Upper lobe of left lung (tissue), 6 donors: ENCODE measurements at regions not wholly inside any gene's neighbourhood (a gene's known extent, or its start where the extent isn't known, plus 50 kb on each side); places are given as distances from the start of the nearest gene placed in this dataset.

Experiments
- ATAC-seq, 2 donors: fragments of 200-7000 bp; cut with Tn5 transposase; one replicate each; pipeline ENCODE4 v1.9.1; 2022; ENCODE audit warnings: mild to moderate bottlenecking in 2 of 2, moderate library complexity in 2 of 2; ENCODE audit not compliant: low FRiP score in 2 of 2
- DNase-seq, 2 donors: peaks; one replicate each; pipeline ENCODE4 v3.0.0-alpha.2; 2019 to 2020
- H3K27ac ChIP-seq, 4 donors: fragments of 200-600 bp; sonication (generic); one replicate each; pipeline ENCODE4 v1.5.1; 2016 to 2019
- H3K27me3 ChIP-seq, 4 donors: fragments of 200-600 bp; sonication (generic); one replicate each; pipeline ENCODE4 v1.5.1; 2017 to 2019
- H3K36me3 ChIP-seq, 4 donors: fragments of 200-600 bp; sonication (generic); one replicate each; pipeline ENCODE4 v1.5.1; 2016 to 2019
- H3K4me1 ChIP-seq, 4 donors: fragments of 200-600 bp; sonication (generic); one replicate each; pipeline ENCODE4 v1.5.1; 2018 to 2019
- H3K4me3 ChIP-seq, 4 donors: fragments of 200-600 bp; sonication (generic); one replicate each; pipeline ENCODE4 v1.5.1; 2017 to 2019; ENCODE audit warnings: mild to moderate bottlenecking in 2 of 4, moderate library complexity in 1 of 4
- H3K9me3 ChIP-seq, 4 donors: fragments of 200-600 bp; sonication (generic); one replicate each; pipeline ENCODE4 v1.5.1; 2018 to 2019
- CTCF ChIP-seq, 6 experiments: fragments of 450-650 bp in 4 of 6; fragments of 200-600 bp in 2 of 6; sonication (generic) in 2 of 6; IDR thresholded peaks; one replicate each; pipeline ENCODE4 v1.5.1; 2016 to 2019; ENCODE audit warnings: antibody characterized with exemption in 6 of 6
- EP300 ChIP-seq, 4 donors: sonication (generic); formaldehyde crosslinking; IDR thresholded peaks; one replicate each; pipeline ENCODE4 v1.5.1; 2017; ENCODE audit warnings: antibody characterized with exemption in 4 of 4, control low read depth in 2 of 4
- POLR2A ChIP-seq, 4 donors: fragments of 450-650 bp; IDR thresholded peaks; one replicate each; pipeline ENCODE4 v1.5.1; 2016 to 2017; ENCODE audit warnings: antibody characterized with exemption in 4 of 4, mild to moderate bottlenecking in 2 of 4
- POLR2AphosphoS5 ChIP-seq, 2 donors: sonication (generic); formaldehyde crosslinking; IDR thresholded peaks; one replicate each; pipeline ENCODE4 v1.5.1; 2017; ENCODE audit warnings: antibody characterized with exemption in 2 of 2
- WGBS, 2 donors: methylation state at CpG; one replicate each; pipeline ENCODE4 v1.1.5; 2017 to 2018; 5-methylcytosine and 5-hydroxymethylcytosine counted together
- donor health status: DM: no; HTN: no; CAD: no; lungs with moderate emphysema.
- donor health status: DM: no; HTN: yes; CAD: no; lungs with severe emphysema.

DNA sequence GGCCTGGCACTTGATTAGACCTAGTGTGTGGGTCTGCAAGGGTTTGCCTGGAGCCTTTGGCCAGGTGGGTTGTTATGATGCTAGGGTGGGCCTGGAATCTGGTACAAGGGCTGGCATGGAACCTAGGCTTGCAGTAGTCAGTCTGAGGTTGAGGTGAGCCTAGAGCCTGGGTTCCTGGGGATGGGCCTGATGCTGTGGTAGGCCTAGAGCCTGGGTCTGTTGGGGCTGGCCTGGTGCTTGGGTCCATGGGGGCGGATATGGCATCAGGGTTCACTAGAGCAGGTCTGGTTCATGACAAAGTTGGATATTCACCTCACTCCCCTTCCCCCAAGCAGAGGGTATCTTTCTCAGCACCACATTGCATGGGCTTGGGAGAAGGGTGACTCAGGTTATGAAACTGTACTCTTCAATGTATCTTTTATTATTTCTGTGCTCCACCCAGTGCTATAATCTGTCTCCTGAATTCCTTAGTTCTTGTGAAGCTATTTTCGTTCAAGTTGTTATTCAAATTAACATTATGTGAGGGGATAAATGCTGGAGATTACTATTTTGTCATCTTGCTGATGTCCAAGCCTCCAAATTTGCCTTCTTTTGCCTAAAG is 274.4 kb downstream of the NFKBIZ start:
- Histone ChIP-seq H3K4me1 (peaks cover 0 to 8% (median 3%) of the 10 kb centered on the region in 4 donors), H3K36me3 (no peaks in the 10 kb centered on the region), H3K27ac (no peak overlapping the region), H3K9me3 (peaks cover 0 to 17% (median 7%) of the 10 kb centered on the region in 4 donors), H3K4me3 (no peak overlapping the region), H3K27me3 (no peaks in the 10 kb centered on the region)
- TF ChIP-seq POLR2A (IDR thresholded peaks at IDR 0.05) (no peak), EP300 (IDR thresholded peaks at IDR 0.05) (no peak), POLR2AphosphoS5 (IDR thresholded peaks at IDR 0.05) (no peak), CTCF (IDR thresholded peaks at IDR 0.05) (no peak)
- 45 to 80% methylated on average over 2 of the region's 2 CpGs for WGBS, 2 donors
- ATAC-seq (peak; percentile 53 to 71), DNase-seq (no peak)

DNA sequence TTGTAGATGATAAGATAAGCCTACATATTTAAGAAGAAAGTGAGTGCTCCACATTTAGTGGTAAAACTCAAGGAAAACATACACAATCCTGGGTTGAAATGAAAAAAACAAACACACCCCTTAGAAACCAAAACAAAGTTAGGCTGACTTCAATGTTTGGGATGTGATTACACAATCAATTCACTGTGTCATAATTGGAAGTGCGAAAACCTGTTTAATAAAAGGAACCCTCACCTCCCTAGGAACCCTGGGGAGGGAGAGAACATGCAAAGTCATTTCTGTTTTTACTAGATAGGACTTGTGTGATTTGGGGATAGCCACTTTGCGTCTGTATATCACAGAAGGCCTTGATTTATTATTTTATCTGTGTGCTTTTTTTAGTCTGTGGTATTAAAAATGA is 275.0 kb downstream of the NFKBIZ start:
- peaks cover 0 to 17% (median 7%) of the 10 kb centered on the region in 4 donors for H3K9me3 ChIP-seq

GRCh38 chr3:102124704-102125103 is 275.4 kb downstream of the NFKBIZ start:
- Histone ChIP-seq H3K27ac (no peak overlapping the region), H3K9me3 (peaks cover 0 to 17% (median 7%) of the 10 kb centered on the region in 4 donors), H3K4me3 (no peak overlapping the region), H3K27me3 (no peaks in the 10 kb centered on the region), H3K36me3 (no peaks in the 10 kb centered on the region), H3K4me1 (peaks cover 0 to 10% (median 5%) of the 10 kb centered on the region in 4 donors)
- TF ChIP-seq CTCF (IDR thresholded peaks at IDR 0.05) (no peak), EP300 (IDR thresholded peaks at IDR 0.05) (no peak), POLR2AphosphoS5 (IDR thresholded peaks at IDR 0.05) (no peak), POLR2A (IDR thresholded peaks at IDR 0.05) (no peak)
- 58 to 76% methylated on average over 2 of the region's 2 CpGs for WGBS, 2 donors
- peak in 1 of 2 donors; percentile 28 for ATAC-seq
- DNase-seq = no peak

More for the DNA sequence above, 275.0 kb downstream of the NFKBIZ start:
- Histone ChIP-seq H3K4me3 (no peak overlapping the region), H3K4me1 (peaks cover 0 to 8% (median 3%) of the 10 kb centered on the region in 4 donors), H3K36me3 (no peaks in the 10 kb centered on the region), H3K27ac (no peak overlapping the region), H3K27me3 (no peaks in the 10 kb centered on the region)
- TF ChIP-seq CTCF (IDR thresholded peaks at IDR 0.05) (no peak), EP300 (IDR thresholded peaks at IDR 0.05) (no peak), POLR2AphosphoS5 (IDR thresholded peaks at IDR 0.05) (no peak)
- whole genome bisulfite sequencing, 2 donors = 46 to 51% methylated on average over 2 of the region's 2 CpGs
- DNase-seq (no peak), ATAC-seq (peak in 1 of 2 donors; percentile 88)

DNA sequence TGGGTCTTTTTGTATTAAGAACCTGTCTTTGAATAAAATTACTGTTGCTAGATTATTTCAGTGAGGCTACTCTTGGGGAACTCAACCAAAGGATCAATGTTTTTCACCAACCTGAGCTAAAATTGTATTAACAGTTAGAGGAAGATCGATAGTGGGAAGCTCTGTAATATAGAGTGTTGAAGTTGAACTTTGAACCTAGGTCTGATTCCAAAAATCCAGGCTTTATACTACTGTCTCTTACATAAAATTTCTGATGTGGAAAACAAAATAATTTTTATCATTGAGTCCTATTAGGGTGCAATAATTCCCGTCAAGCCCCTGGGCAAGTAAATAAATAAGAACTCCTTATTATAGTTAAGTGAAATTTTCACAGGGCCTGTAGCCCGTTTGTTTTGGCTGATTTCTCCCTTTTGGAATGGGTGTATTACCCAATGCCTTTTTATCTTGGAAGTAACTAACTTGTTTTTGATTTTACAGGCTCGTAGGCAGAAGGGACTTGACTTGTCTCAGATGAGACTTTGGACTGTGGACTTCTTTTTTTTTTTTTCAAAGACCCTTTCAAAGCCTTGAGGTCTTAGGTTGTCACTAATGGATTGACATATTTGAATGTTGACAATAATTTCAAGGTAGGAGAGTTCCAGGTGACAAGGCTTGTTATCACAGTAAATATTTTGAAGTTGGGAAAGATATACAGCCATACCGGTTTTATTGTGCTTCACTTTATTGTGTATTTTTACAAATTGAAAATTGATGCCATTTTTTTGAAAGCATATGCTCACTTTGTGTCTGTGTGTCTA is 276.1 kb downstream of the NFKBIZ start:
- TF ChIP-seq CTCF (IDR thresholded peaks at IDR 0.05) (no peak), POLR2A (IDR thresholded peaks at IDR 0.05) (no peak), EP300 (IDR thresholded peaks at IDR 0.05) (no peak), POLR2AphosphoS5 (IDR thresholded peaks at IDR 0.05) (no peak)
- Histone ChIP-seq H3K4me3 (no peak overlapping the region), H3K27me3 (no peaks in the 10 kb centered on the region), H3K36me3 (no peaks in the 10 kb centered on the region), H3K27ac (no peak overlapping the region), H3K4me1 (peaks cover 0 to 16% (median 11%) of the 10 kb centered on the region in 4 donors), H3K9me3 (peaks cover 0 to 17% (median 7%) of the 10 kb centered on the region in 4 donors)
- DNase-seq (no peak), ATAC-seq (no peak)
- 64 to 69% methylated on average over 5 of the region's 5 CpGs for WGBS, 2 donors
